AG10803 (cell line): ENCODE measurements at regions not wholly inside any gene's neighbourhood (a gene's known extent, or its start where the extent isn't known, plus 50 kb on each side); places are given as distances from the start of the nearest gene placed in this dataset.

Experiments used
- DNase-seq: peaks from one replicate; pipeline ENCODE4 v3.0.0; 2010; ENCODE audit warnings: low read depth
- H3K4me3 ChIP-seq: 2 replicates; pipeline ENCODE4 v1.5.1; 2011; ENCODE audit warnings: mild to moderate bottlenecking, low read length, control low read depth
- CTCF ChIP-seq: conservative IDR thresholded peaks from 2 replicates; pipeline ENCODE4 v1.5.1; 2011; ENCODE audit warnings: mild to moderate bottlenecking, low read length, control low read depth, inconsistent platforms

- no peak overlapping the region for H3K4me3 ChIP-seq
- no peak for DNase-seq
- TF ChIP-seq CTCF: no peak
Observed at GRCh38 chr1:218995091-218995665, 178.5 kb upstream of the LYPLAL1 start.

- no peak for DNase-seq
- TF ChIP-seq CTCF: no peak; the same call in 1 of the 2 replicates
- H3K4me3 ChIP-seq: no peak overlapping the region
Observed at GRCh38 chr1:218996362-218996761, 177.3 kb upstream of the LYPLAL1 start.

- no peak for TF ChIP-seq CTCF
- H3K4me3 ChIP-seq: no peak overlapping the region
- no peak for DNase-seq
Observed at GRCh38 chr1:219000005-219000404, 173.7 kb upstream of the LYPLAL1 start.

- no peak for DNase-seq
- H3K4me3 ChIP-seq: no peak overlapping the region
- TF ChIP-seq CTCF: no peak
Observed at GRCh38 chr1:219000631-219001030, 173.0 kb upstream of the LYPLAL1 start.

GRCh38 chr1:219010720-219011119 lies 163.0 kb upstream of the LYPLAL1 start:
- no peak overlapping the region for H3K4me3 ChIP-seq
- no peak for DNase-seq
- TF ChIP-seq CTCF: no peak

GRCh38 chr1:219020386-219020785 lies 153.3 kb upstream of the LYPLAL1 start:
- no peak for DNase-seq
- no peak for TF ChIP-seq CTCF
- no peak overlapping the region for H3K4me3 ChIP-seq

- DNase-seq: no peak
- TF ChIP-seq CTCF: no peak
- no peak overlapping the region for H3K4me3 ChIP-seq
Observed at GRCh38 chr1:219020846-219021245, 152.8 kb upstream of the LYPLAL1 start.
